Fibroblast of skin of right quadriceps (primary cell): ENCODE measurements at regions not wholly inside any gene's neighbourhood (a gene's known extent, or its start where the extent isn't known, plus 50 kb on each side); places are given as distances from the start of the nearest gene placed in this dataset.

Source experiments
- DNase-seq: peaks from one replicate; pipeline ENCODE4 v3.0.0-alpha.2; 2013

- no peak for DNase-seq
Measured at GRCh38 chr9:134487066-134487710, 154.4 kb upstream of the COL5A1 start.

- DNase-seq: peak; percentile 20
Measured at GRCh38 chr9:134488331-134489280, 153.0 kb upstream of the COL5A1 start.

- DNase-seq: no peak
Measured at GRCh38 chr9:134489621-134490408, 151.8 kb upstream of the COL5A1 start.

- DNase-seq: no peak
Measured at GRCh38 chr9:134490446-134490845, 151.2 kb upstream of the COL5A1 start.

- DNase-seq: no peak
Measured at GRCh38 chr9:134491196-134491835, 150.3 kb upstream of the COL5A1 start.

- DNase-seq: no peak
Measured at GRCh38 chr9:134491856-134492255, 149.7 kb upstream of the COL5A1 start.

GRCh38 chr9:134492281-134492691, 149.3 kb upstream of the COL5A1 start:
- peak; percentile 95 for DNase-seq

- no peak for DNase-seq
Measured at GRCh38 chr9:134492721-134493460, 148.7 kb upstream of the COL5A1 start.

GRCh38 chr9:134493461-134494272, 147.9 kb upstream of the COL5A1 start:
- DNase-seq: no peak

GRCh38 chr9:134494273-134494815, 147.3 kb upstream of the COL5A1 start:
- no peak for DNase-seq

- no peak for DNase-seq
Measured at GRCh38 chr9:134494905-134495304, 146.7 kb upstream of the COL5A1 start.

GRCh38 chr9:134495881-134496412, 145.7 kb upstream of the COL5A1 start:
- no peak for DNase-seq

- DNase-seq: peak; percentile 84
Measured at GRCh38 chr9:134496413-134497282, 145.0 kb upstream of the COL5A1 start.

GRCh38 chr9:134497283-134497860, 144.2 kb upstream of the COL5A1 start:
- DNase-seq: no peak

GRCh38 chr9:134498814-134499166, 142.8 kb upstream of the COL5A1 start:
- DNase-seq: no peak

- DNase-seq: no peak
Measured at GRCh38 chr9:134500931-134501760, 140.5 kb upstream of the COL5A1 start.

- DNase-seq: no peak
Measured at GRCh38 chr9:134501761-134502265, 139.8 kb upstream of the COL5A1 start.

- no peak for DNase-seq
Measured at GRCh38 chr9:134502266-134502791, 139.3 kb upstream of the COL5A1 start.
